SK-N-SH (cell line): ENCODE measurements at regions not wholly inside any gene's neighbourhood (a gene's known extent, or its start where the extent isn't known, plus 50 kb on each side); places are given as distances from the start of the nearest gene placed in this dataset.
"Not testable (repeated sequence)": the region's sequence is repeated elsewhere in the genome, so short reads cannot be mapped to it uniquely, and the experiment has no call there.

Experiments
- CTCF ChIA-PET: fragments of 300-600, 350-600 bp; formaldehyde crosslinking; extraction: SDS; loops from one replicate; lab custom pipeline; 2021; lab: Yijun Ruan, JAX
- POLR2A ChIA-PET: fragments of 350-600 bp; sonication (Branson Sonifier 250); formaldehyde crosslinking; extraction: SDS; loops from one replicate; lab custom pipeline; 2020; ENCODE audit warnings: antibody characterized with exemption, inconsistent platforms; lab: Yijun Ruan, JAX
- DNase-seq: peaks from one replicate; pipeline ENCODE4 v3.0.0; 2012
- H2AFZ ChIP-seq: fragments of 200-600 bp; sonication (generic); 2 replicates; pipeline ENCODE4 v1.8.1; 2016; ENCODE audit warnings: antibody characterized with exemption, mild to moderate bottlenecking, low read depth
- H3F3A ChIP-seq: fragments of 200-600 bp; sonication (generic); replicated peaks from 2 replicates; pipeline ENCODE3; 2016; ENCODE audit warnings: antibody characterized with exemption, mild to moderate bottlenecking; ENCODE audit not compliant: insufficient read depth
- H3K27ac ChIP-seq, 2 experiments: fragments of 200-500 bp in 1 of 2; fragments of 200-600 bp in 1 of 2; sonication (Bioruptor generic) in 1 of 2; sonication (generic), shearing (Covaris generic) in 1 of 2; 2 replicates each; pipeline versions ENCODE4 v1.5.1 to v1.6.1; 2014 to 2016; ENCODE audit warnings: low read depth in 2 of 2, inconsistent platforms in 1 of 2, low read length in 1 of 2, mild to moderate bottlenecking in 1 of 2, mixed read lengths in 1 of 2
- H3K27me3 ChIP-seq: fragments of 200-600 bp; sonication (generic), shearing (Covaris generic); 2 replicates; pipeline ENCODE4 v1.6.1; 2016; ENCODE audit warnings: mixed run types; ENCODE audit not compliant: insufficient read depth
- H3K36me3 ChIP-seq, 2 experiments: fragments of 200-500 bp in 1 of 2; fragments of 200-600 bp in 1 of 2; sonication (Bioruptor generic) in 1 of 2; sonication (generic) in 1 of 2; replicated peaks in 1 of 2; 2 replicates each; pipeline versions ENCODE3 to v1.5.1; 2014 to 2016; ENCODE audit warnings: low read length in 1 of 2, mild to moderate bottlenecking in 1 of 2; ENCODE audit not compliant: insufficient read depth in 2 of 2, control insufficient read depth in 1 of 2
- H3K4me1 ChIP-seq, 2 experiments: fragments of 200-500 bp in 1 of 2; fragments of 200-600 bp in 1 of 2; sonication (Bioruptor generic) in 1 of 2; sonication (generic), shearing (Covaris generic) in 1 of 2; 2 replicates each; pipeline versions ENCODE4 v1.5.1 to v1.6.1; 2014 to 2016; ENCODE audit warnings: low read depth in 1 of 2, low read length in 1 of 2, mixed run types in 1 of 2; ENCODE audit not compliant: insufficient read depth in 2 of 2, control insufficient read depth in 1 of 2
- H3K4me2 ChIP-seq: fragments of 200-600 bp; sonication (generic), shearing (Covaris generic); 2 replicates; pipeline ENCODE4 v1.6.1; 2017; ENCODE audit warnings: mixed run types
- H3K4me3 ChIP-seq, 2 experiments: fragments of 200-500 bp in 1 of 2; fragments of 200-600 bp in 1 of 2; sonication (Bioruptor generic) in 1 of 2; sonication (generic), shearing (Covaris generic) in 1 of 2; 2 replicates each; pipeline versions ENCODE4 v1.5.1 to v1.8.1; 2014 to 2016; ENCODE audit warnings: low read depth in 2 of 2, inconsistent platforms in 1 of 2, low read length in 1 of 2, mild to moderate bottlenecking in 1 of 2, mixed read lengths in 1 of 2, moderate library complexity in 1 of 2
- H3K79me2 ChIP-seq: fragments of 200-600 bp; sonication (generic); 2 replicates; pipeline ENCODE4 v1.8.1; 2017; ENCODE audit warnings: mild to moderate bottlenecking; ENCODE audit not compliant: insufficient read depth
- H3K9ac ChIP-seq: fragments of 200-600 bp; sonication (generic); 2 replicates; pipeline ENCODE4 v1.6.1; 2017; ENCODE audit warnings: mixed run types
- H3K9me2 ChIP-seq: fragments of 200-600 bp; sonication (generic); 2 replicates; pipeline ENCODE4 v1.6.1; 2017; ENCODE audit warnings: mixed run types
- H3K9me3 ChIP-seq: fragments of 200-600 bp; sonication (generic); 2 replicates; pipeline ENCODE4 v1.6.1; 2017; ENCODE audit warnings: mixed run types, mild to moderate bottlenecking, moderate library complexity
- H4K20me1 ChIP-seq: fragments of 200-600 bp; sonication (generic); 2 replicates; pipeline ENCODE4 v1.6.1; 2017; ENCODE audit warnings: mild to moderate bottlenecking, mixed run types; ENCODE audit not compliant: insufficient read depth
- ELF1 ChIP-seq: IDR thresholded peaks from 2 replicates; pipeline ENCODE4 v1.4.0; 2012
- EZH2phosphoT487 ChIP-seq: fragments of 200-600 bp; sonication (generic); IDR thresholded peaks from 2 replicates; pipeline ENCODE4 v1.6.1; 2017; ENCODE audit warnings: low read depth, mixed run types, mild to moderate bottlenecking, antibody characterized with exemption, moderate library complexity, borderline replicate concordance
- FOSL2 ChIP-seq: IDR thresholded peaks from 2 replicates; pipeline ENCODE4 v1.4.0; 2012; ENCODE audit warnings: low read depth, mild to moderate bottlenecking, moderate library complexity, borderline replicate concordance
- FOXJ3 ChIP-seq: sonication (generic); formaldehyde crosslinking; IDR thresholded peaks from 2 replicates; pipeline ENCODE4 v1.5.1; 2020; ENCODE audit warnings: mild to moderate bottlenecking, missing genetic modification reagents
- GATA2 ChIP-seq: sonication (generic); formaldehyde crosslinking; IDR thresholded peaks from 2 replicates; pipeline ENCODE4 v1.5.0; 2020; ENCODE audit warnings: mild to moderate bottlenecking, missing genetic modification reagents
- IRF3 ChIP-seq: fragments of 150-350 bp; IDR thresholded peaks from 2 replicates; pipeline ENCODE4 v1.6.1; 2016; ENCODE audit warnings: mild to moderate bottlenecking, low read depth, low read length
- MAX ChIP-seq: IDR thresholded peaks from 2 replicates; pipeline ENCODE4 v1.4.0; 2012; ENCODE audit warnings: low read depth
- MXI1 ChIP-seq: IDR thresholded peaks from 2 replicates; pipeline ENCODE4 v1.6.1; 2012; ENCODE audit warnings: mild to moderate bottlenecking, low read depth, low read length, improper control_type of control experiment
- NRF1 ChIP-seq: IDR thresholded peaks from 2 replicates; pipeline ENCODE4 v1.6.1; 2012; ENCODE audit warnings: low read depth, mild to moderate bottlenecking, low read length
- REST ChIP-seq: IDR thresholded peaks from 2 replicates; pipeline ENCODE4 v1.6.1; 2012; ENCODE audit warnings: mild to moderate bottlenecking, low read depth, low read length, moderate library complexity
- RFX5 ChIP-seq: IDR thresholded peaks from 2 replicates; pipeline ENCODE4 v1.6.1; 2012; ENCODE audit warnings: mild to moderate bottlenecking, improper control_type of control experiment, low read length
- ZBTB33 ChIP-seq: IDR thresholded peaks from 2 replicates; pipeline ENCODE4 v1.4.0; 2012; ENCODE audit warnings: low read depth, borderline replicate concordance
- WGBS: methylation state at CpG from one replicate; pipeline ENCODE4 v1.1.6; 2017; ENCODE audit warnings: low lambda C conversion rate; 5-methylcytosine and 5-hydroxymethylcytosine counted together

GRCh38 chrX:138847930-138848329, 136.4 kb upstream of the FGF13 start:
- Histone ChIP-seq H3K9ac (no peak overlapping the region), H3K9me2 (no peaks in the 10 kb centered on the region), H3K79me2 (no peaks in the 10 kb centered on the region), H4K20me1 (no peaks in the 10 kb centered on the region), H3K27me3 (no peaks in the 10 kb centered on the region), H3K27ac (no peak overlapping the region), H3K9me3 (no peaks in the 10 kb centered on the region), H3K4me1 (no peaks in the 10 kb centered on the region), H3K4me2 (no peak overlapping the region), H2AFZ (no peak overlapping the region), H3K4me3 (no peak overlapping the region), H3K36me3 (no peaks in the 10 kb centered on the region), H3F3A (no peaks in the 10 kb centered on the region)
- 5% methylated on average over 3 of the region's 3 CpGs for WGBS
- ChIA-PET CTCF (no interaction called here), POLR2A (no interaction called here)
- DNase-seq, result no peak
- no peak for TF ChIP-seq ZBTB33
- no peak for TF ChIP-seq FOXJ3 (CRISPR knock-in tag)
- TF ChIP-seq FOSL2, result no peak
- TF ChIP-seq NRF1, result no peak
- TF ChIP-seq REST, result no peak
- no peak for TF ChIP-seq IRF3
- TF ChIP-seq MXI1, result no peak
- no peak for TF ChIP-seq GATA2 (CRISPR knock-in tag)
- TF ChIP-seq MAX, result no peak
- TF ChIP-seq ELF1, result no peak
- no peak for TF ChIP-seq EZH2phosphoT487

GRCh38 chrX:138845786-138846185, 134.3 kb upstream of the FGF13 start:
- Histone ChIP-seq H3K4me1 (no peaks in the 10 kb centered on the region), H3F3A (no peaks in the 10 kb centered on the region), H3K9me3 (no peaks in the 10 kb centered on the region), H3K27ac (no peak overlapping the region), H3K4me3 (no peak overlapping the region), H2AFZ (no peak overlapping the region), H3K9ac (no peak overlapping the region), H3K27me3 (no peaks in the 10 kb centered on the region), H3K79me2 (no peaks in the 10 kb centered on the region), H3K36me3 (no peaks in the 10 kb centered on the region), H3K4me2 (no peak overlapping the region), H4K20me1 (no peaks in the 10 kb centered on the region), H3K9me2 (no peaks in the 10 kb centered on the region)
- no peak for DNase-seq
- ChIA-PET POLR2A (no interaction called here), CTCF (no interaction called here)
- no peak for TF ChIP-seq RFX5
- 0% methylated on average over 3 of the region's 3 CpGs for WGBS

GRCh38 chrX:138807400-138807799, 95.9 kb upstream of the FGF13 start:
- 0% methylated on average over 1 of the region's 1 CpG for WGBS
- H3K4me2 ChIP-seq, H4K20me1 ChIP-seq, DNase-seq, H3K4me1 ChIP-seq, H2AFZ ChIP-seq, H3K9ac ChIP-seq, H3K9me3 ChIP-seq, H3K27ac ChIP-seq, H3K36me3 ChIP-seq, H3K27me3 ChIP-seq, CTCF ChIA-PET, H3F3A ChIP-seq, H3K79me2 ChIP-seq, H3K4me3 ChIP-seq, H3K9me2 ChIP-seq, POLR2A ChIA-PET: not testable (repeated sequence)
